Skin of body (tissue), 1 donor: ENCODE measurements at regions not wholly inside any gene's neighbourhood (a gene's known extent, or its start where the extent isn't known, plus 50 kb on each side); places are given as distances from the start of the nearest gene placed in this dataset.
"Not testable (repeated sequence)": the region's sequence is repeated elsewhere in the genome, so short reads cannot be mapped to it uniquely, and the experiment has no call there.

Experiments
- DNase-seq: peaks from one replicate; lab custom pipeline; 2025; lab: John Stamatoyannopoulos, UW

GRCh38 chr10:64547168-64547567, 1026.0 kb downstream of the REEP3 start:
- no peak for DNase-seq

DNA sequence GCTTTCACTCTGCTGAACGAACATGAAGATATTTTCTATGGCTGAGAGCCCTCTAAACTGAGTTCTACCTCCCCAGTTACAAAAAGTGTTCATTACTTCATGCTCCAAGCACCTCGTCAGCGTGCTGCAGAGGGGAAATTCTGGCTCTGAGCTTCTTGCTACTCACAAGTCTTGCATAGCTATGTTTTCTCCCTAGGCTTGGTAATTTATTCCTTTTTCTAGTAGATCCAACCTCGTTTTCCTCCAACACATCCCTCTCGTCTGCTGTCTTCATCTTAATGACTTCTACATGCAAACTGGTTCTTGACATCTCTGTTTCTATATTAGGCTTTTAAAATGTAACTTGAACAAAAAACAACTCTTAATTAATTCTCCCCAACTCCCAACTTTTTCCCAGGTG, 1034.5 kb downstream of the REEP3 start:
- DNase-seq: no peak

DNA sequence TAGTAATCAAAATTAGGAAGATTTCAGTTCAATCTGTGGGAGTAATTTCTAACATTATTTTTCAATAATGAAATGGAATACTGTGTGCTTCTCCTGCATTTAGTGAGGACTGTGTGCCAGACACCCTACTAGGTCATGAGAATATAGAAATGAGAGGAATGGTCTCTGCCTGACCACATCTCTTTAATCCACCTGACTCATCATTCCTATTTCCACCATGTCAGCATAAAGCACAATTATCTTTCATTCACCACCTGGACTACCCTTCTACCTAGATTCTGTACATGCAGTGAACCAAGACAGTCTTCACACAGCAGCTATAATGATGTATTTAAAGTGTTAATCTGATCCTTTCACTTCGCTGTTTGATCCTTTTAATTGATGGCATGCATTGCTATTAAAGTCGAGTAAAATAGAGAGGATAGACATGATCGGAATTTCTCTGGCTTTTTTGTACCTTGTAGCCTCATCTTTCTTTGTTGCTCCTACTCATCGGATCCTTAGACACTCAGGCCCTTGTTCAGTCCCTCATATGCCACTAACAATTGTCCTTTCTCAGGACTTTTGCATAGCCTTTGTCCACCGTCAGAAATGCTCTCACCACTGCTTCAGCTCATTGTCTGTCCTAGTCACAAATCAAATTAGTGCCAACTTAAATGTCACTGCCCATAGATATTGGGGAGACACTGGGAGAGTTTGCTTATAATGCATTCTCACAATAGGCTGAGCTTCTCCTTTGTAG, 1037.1 kb downstream of the REEP3 start:
- no peak for DNase-seq

- DNase-seq: no peak
Observed at GRCh38 chr10:64571056-64571455, 1049.9 kb downstream of the REEP3 start.

- DNase-seq: no peak
Observed at GRCh38 chr10:64573623-64574325, 1052.6 kb downstream of the REEP3 start.

DNA sequence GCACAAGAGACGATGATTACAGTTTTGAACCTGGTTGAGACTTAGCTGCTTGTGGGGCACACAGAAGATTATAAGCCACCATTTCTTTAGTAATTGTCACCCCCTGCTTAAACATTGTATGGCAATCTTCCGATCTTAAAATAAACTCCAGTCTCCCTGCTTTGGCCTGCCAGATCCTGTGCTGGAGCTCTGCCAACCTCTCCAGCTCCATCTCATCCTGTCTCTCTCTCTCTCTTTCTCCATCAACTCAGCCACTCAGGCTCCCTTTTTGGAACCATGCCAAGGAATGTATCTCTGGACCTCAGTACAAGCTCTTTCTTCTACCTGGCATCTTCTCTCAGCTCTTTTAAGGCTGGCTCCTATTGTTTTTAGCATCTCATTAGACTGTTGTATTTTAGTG, 1053.2 kb downstream of the REEP3 start:
- DNase-seq: no peak

GRCh38 chr10:64576497-64576896, 1055.3 kb downstream of the REEP3 start:
- DNase-seq: no peak

GRCh38 chr10:64578757-64579156, 1057.6 kb downstream of the REEP3 start:
- DNase-seq: not testable (repeated sequence)

DNA sequence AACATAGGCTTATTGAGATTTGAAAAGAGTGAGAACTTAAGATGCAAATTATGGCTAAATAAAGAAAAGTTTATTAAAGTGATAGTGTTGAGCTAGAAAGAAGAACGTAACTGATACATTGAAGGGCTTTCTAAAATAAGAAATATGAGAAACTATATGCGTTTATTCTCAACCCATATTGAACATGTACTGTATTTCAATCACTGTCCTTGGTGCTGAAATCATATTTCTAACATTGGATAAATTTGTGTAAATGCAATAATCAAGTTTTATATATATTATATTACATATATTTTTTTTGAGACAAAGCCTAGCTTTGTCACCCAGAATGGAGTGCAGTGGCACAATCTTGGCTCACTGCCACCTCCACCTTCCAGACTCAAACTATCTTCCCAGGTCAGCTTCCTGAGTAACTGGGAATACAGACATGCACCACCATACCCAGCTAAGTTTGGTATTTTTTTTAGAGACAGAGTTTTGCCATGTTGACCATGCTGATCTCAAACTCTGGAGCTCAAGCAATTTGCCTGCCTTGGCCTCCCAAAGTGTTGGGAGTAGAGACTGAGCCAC, 1065.8 kb downstream of the REEP3 start:
- DNase-seq: no peak

DNA sequence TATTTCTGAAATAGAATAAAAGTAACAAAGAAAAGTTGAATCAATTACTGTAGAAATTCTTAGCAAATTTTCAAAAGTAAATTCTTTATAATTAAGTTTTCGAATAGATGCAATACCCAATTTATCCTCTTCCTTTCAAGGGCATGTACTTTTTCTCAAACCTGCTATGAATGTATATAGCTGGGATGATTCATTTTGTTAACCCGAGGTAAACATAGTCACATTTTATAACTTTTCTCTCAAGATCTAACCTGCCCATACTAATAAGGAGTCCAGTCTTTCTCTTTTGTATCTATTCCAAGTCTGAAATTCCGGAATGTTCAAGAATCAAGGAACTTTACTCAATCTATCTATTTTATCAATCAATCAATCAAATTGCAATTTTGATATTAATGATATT, 1072.9 kb downstream of the REEP3 start:
- DNase-seq: no peak

- no peak for DNase-seq
Observed at GRCh38 chr10:64598600-64598999, 1077.4 kb downstream of the REEP3 start.

DNA sequence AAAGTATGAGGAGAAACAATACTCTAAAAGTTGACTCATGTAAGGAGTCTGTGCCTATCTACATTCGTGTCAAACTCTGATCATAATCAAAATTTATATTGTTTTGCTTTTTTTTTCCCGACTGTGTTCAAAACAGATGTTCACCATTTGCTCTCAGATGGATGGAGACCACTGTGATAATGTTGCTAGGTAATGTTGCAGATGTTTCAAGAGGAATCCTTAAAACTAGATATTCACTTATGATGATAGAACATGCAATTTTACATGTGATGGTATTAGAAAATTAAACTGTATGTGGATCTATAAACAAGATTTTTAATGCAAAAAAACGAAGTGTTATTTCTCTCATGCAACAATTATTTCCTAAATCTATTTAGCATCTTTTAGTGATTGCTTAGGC, 1080.1 kb downstream of the REEP3 start:
- DNase-seq: no peak

- DNase-seq: no peak
Observed at GRCh38 chr10:64617085-64617484, 1095.9 kb downstream of the REEP3 start.

DNA sequence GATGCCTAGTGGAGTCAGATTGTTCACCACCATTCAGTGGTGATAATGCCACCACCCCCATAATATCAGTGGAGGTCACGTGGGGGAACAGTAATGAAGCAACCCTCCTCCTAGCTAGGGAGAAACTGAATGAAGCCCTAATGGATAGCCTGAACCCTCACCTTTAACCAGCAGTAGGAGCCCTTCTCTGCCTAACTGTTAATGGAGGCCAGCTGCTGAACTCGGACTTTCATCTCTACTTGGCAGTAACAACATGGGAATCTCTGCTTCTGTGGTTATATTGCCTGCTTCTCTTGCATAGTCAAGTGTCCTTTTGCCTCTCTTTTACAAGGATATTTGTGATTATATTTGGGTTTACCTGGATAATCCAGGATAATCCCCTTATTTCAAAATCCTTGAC, 1097.9 kb downstream of the REEP3 start:
- no peak for DNase-seq

GRCh38 chr10:64626924-64627323, 1105.7 kb downstream of the REEP3 start:
- no peak for DNase-seq

- no peak for DNase-seq
Observed at GRCh38 chr10:64630534-64630933, 1109.3 kb downstream of the REEP3 start.

- DNase-seq: no peak
Observed at GRCh38 chr10:64635906-64636305, 1114.7 kb downstream of the REEP3 start.

- DNase-seq: no peak
Observed at GRCh38 chr10:64636461-64636860, 1115.3 kb downstream of the REEP3 start.

DNA sequence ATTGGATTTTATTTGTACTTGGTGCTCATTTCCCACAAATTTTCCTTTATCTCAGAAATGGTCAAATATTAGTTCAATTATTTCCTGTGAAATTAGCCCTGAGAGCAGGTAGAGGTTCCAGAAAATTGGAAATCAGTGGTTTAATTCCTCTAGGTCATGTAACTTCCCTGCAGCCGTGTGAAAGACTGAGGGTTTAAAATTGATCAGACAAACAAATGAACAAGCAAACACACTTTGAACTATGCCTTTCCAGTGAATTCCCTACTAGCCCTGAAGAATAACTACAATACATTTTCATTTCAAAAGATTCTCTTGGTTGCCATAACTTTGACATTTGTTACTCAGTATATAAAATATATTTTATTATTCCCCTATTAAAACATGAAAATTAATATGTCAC, 1116.7 kb downstream of the REEP3 start:
- no peak for DNase-seq

GRCh38 chr10:64648915-64649314, 1127.7 kb downstream of the REEP3 start:
- no peak for DNase-seq

GRCh38 chr10:64658528-64658927, 1137.3 kb downstream of the REEP3 start:
- DNase-seq: no peak

- no peak for DNase-seq
Observed at GRCh38 chr10:64659311-64659710, 1138.1 kb downstream of the REEP3 start.

GRCh38 chr10:64682043-64682442, 1160.8 kb downstream of the REEP3 start:
- no peak for DNase-seq
